Muscle layer of colon (tissue), 2 donors: ENCODE measurements at regions not wholly inside any gene's neighbourhood (a gene's known extent, or its start where the extent isn't known, plus 50 kb on each side); places are given as distances from the start of the nearest gene placed in this dataset.

Source experiments
- H3K27ac ChIP-seq: one replicate; pipeline ENCODE4 v1.7.0; 2013; ENCODE audit warnings: low read depth, mild to moderate bottlenecking, low read length, moderate library complexity
- H3K27me3 ChIP-seq, 2 donors: one replicate each; pipeline ENCODE4 v1.7.0; 2013; ENCODE audit warnings: low read length in 2 of 2, mild to moderate bottlenecking in 2 of 2; ENCODE audit not compliant: insufficient read depth in 2 of 2, control insufficient read depth in 1 of 2
- H3K36me3 ChIP-seq: one replicate; pipeline ENCODE4 v1.7.0; 2013; ENCODE audit warnings: mild to moderate bottlenecking, low read length; ENCODE audit not compliant: insufficient read depth
- H3K4me1 ChIP-seq: one replicate; pipeline ENCODE4 v1.7.0; 2013; ENCODE audit warnings: mild to moderate bottlenecking, low read length; ENCODE audit not compliant: insufficient read depth
- H3K4me3 ChIP-seq, 2 donors: one replicate each; pipeline ENCODE4 v1.7.0; 2013; ENCODE audit warnings: low read length in 2 of 2, low read depth in 1 of 2, mild to moderate bottlenecking in 1 of 2, moderate library complexity in 1 of 2
- H3K9ac ChIP-seq: one replicate; pipeline ENCODE4 v1.7.0; 2013; ENCODE audit warnings: low read length
- H3K9me3 ChIP-seq: one replicate; pipeline ENCODE4 v1.7.0; 2013; ENCODE audit warnings: mild to moderate bottlenecking, low read length
- donor health status: abdominal sarcoma.
- donor health status: Adenocarcinoma of cecum.

GRCh38 chr6:4592026-4592425, 184.2 kb upstream of the CDYL start:
- H3K9ac ChIP-seq, result no peak overlapping the region
- no peak overlapping the region for H3K4me3 ChIP-seq
- H3K27ac ChIP-seq, result no peak overlapping the region
- no peaks in the 10 kb centered on the region for H3K4me1 ChIP-seq
- H3K36me3 ChIP-seq, result no peaks in the 10 kb centered on the region
- H3K27me3 ChIP-seq, result no peaks in the 10 kb centered on the region
- no peaks in the 10 kb centered on the region for H3K9me3 ChIP-seq

- Histone ChIP-seq H3K4me1 (no peaks in the 10 kb centered on the region), H3K27me3 (no peaks in the 10 kb centered on the region), H3K27ac (no peak overlapping the region), H3K9me3 (no peaks in the 10 kb centered on the region), H3K36me3 (no peaks in the 10 kb centered on the region), H3K4me3 (no peak overlapping the region), H3K9ac (no peak overlapping the region)
Observed at GRCh38 chr6:4591218-4591617, 185.0 kb upstream of the CDYL start.

GRCh38 chr6:4589295-4589694, 186.9 kb upstream of the CDYL start:
- Histone ChIP-seq H3K9ac (no peak overlapping the region), H3K27me3 (no peaks in the 10 kb centered on the region), H3K36me3 (no peaks in the 10 kb centered on the region), H3K27ac (no peak overlapping the region), H3K4me1 (no peaks in the 10 kb centered on the region), H3K9me3 (no peaks in the 10 kb centered on the region), H3K4me3 (no peak overlapping the region)

- no peak overlapping the region for H3K27ac ChIP-seq
- no peaks in the 10 kb centered on the region for H3K36me3 ChIP-seq
- no peak overlapping the region for H3K9ac ChIP-seq
- no peaks in the 10 kb centered on the region for H3K4me1 ChIP-seq
- no peaks in the 10 kb centered on the region for H3K27me3 ChIP-seq
- H3K9me3 ChIP-seq, result no peaks in the 10 kb centered on the region
- no peak overlapping the region for H3K4me3 ChIP-seq
Observed at GRCh38 chr6:4588581-4588980, 187.6 kb upstream of the CDYL start.

- no peak overlapping the region for H3K27ac ChIP-seq
- no peaks in the 10 kb centered on the region for H3K4me1 ChIP-seq
- H3K9me3 ChIP-seq, result no peaks in the 10 kb centered on the region
- H3K27me3 ChIP-seq, result no peaks in the 10 kb centered on the region
- H3K9ac ChIP-seq, result no peak overlapping the region
- H3K36me3 ChIP-seq, result no peaks in the 10 kb centered on the region
- H3K4me3 ChIP-seq, result no peak overlapping the region
Observed at GRCh38 chr6:4588163-4588562, 188.0 kb upstream of the CDYL start.

GRCh38 chr6:4587171-4587570, 189.0 kb upstream of the CDYL start:
- H3K9ac ChIP-seq, result no peak overlapping the region
- no peak overlapping the region for H3K27ac ChIP-seq
- no peaks in the 10 kb centered on the region for H3K9me3 ChIP-seq
- H3K27me3 ChIP-seq, result no peaks in the 10 kb centered on the region
- H3K4me1 ChIP-seq, result no peaks in the 10 kb centered on the region
- H3K4me3 ChIP-seq, result no peak overlapping the region
- no peaks in the 10 kb centered on the region for H3K36me3 ChIP-seq

GRCh38 chr6:4586469-4586859, 189.7 kb upstream of the CDYL start:
- Histone ChIP-seq H3K27ac (no peak overlapping the region), H3K4me3 (no peak overlapping the region), H3K9me3 (no peaks in the 10 kb centered on the region), H3K27me3 (no peaks in the 10 kb centered on the region), H3K9ac (no peak overlapping the region), H3K36me3 (no peaks in the 10 kb centered on the region), H3K4me1 (no peaks in the 10 kb centered on the region)

- no peaks in the 10 kb centered on the region for H3K9me3 ChIP-seq
- H3K27me3 ChIP-seq, result no peaks in the 10 kb centered on the region
- no peak overlapping the region for H3K9ac ChIP-seq
- H3K4me1 ChIP-seq, result no peaks in the 10 kb centered on the region
- no peak overlapping the region for H3K4me3 ChIP-seq
- H3K27ac ChIP-seq, result no peak overlapping the region
- no peaks in the 10 kb centered on the region for H3K36me3 ChIP-seq
Observed at GRCh38 chr6:4585682-4586468, 190.3 kb upstream of the CDYL start.

- H3K27ac ChIP-seq, result no peak overlapping the region
- H3K4me3 ChIP-seq, result no peak overlapping the region
- no peaks in the 10 kb centered on the region for H3K27me3 ChIP-seq
- no peaks in the 10 kb centered on the region for H3K9me3 ChIP-seq
- H3K36me3 ChIP-seq, result no peaks in the 10 kb centered on the region
- H3K4me1 ChIP-seq, result no peaks in the 10 kb centered on the region
- H3K9ac ChIP-seq, result no peak overlapping the region
Observed at GRCh38 chr6:4584801-4585200, 191.4 kb upstream of the CDYL start.

GRCh38 chr6:4582506-4583417, 193.4 kb upstream of the CDYL start:
- H3K4me3 ChIP-seq, result no peak overlapping the region
- no peaks in the 10 kb centered on the region for H3K27me3 ChIP-seq
- no peak overlapping the region for H3K27ac ChIP-seq
- no peaks in the 10 kb centered on the region for H3K9me3 ChIP-seq
- no peaks in the 10 kb centered on the region for H3K36me3 ChIP-seq
- no peaks in the 10 kb centered on the region for H3K4me1 ChIP-seq
- H3K9ac ChIP-seq, result no peak overlapping the region

GRCh38 chr6:4581468-4582385, 194.5 kb upstream of the CDYL start:
- peaks cover 9% of the 10 kb centered on the region for H3K4me1 ChIP-seq
- H3K36me3 ChIP-seq, result no peaks in the 10 kb centered on the region
- no peaks in the 10 kb centered on the region for H3K27me3 ChIP-seq
- H3K4me3 ChIP-seq, result no peak overlapping the region
- no peak overlapping the region for H3K9ac ChIP-seq
- H3K9me3 ChIP-seq, result no peaks in the 10 kb centered on the region
- H3K27ac ChIP-seq, result no peak overlapping the region
